ENCODE measurements at regions not wholly inside any gene's neighbourhood (a gene's known extent, or its start where the extent isn't known, plus 50 kb on each side); places are given as distances from the start of the nearest gene placed in this dataset.

DNA sequence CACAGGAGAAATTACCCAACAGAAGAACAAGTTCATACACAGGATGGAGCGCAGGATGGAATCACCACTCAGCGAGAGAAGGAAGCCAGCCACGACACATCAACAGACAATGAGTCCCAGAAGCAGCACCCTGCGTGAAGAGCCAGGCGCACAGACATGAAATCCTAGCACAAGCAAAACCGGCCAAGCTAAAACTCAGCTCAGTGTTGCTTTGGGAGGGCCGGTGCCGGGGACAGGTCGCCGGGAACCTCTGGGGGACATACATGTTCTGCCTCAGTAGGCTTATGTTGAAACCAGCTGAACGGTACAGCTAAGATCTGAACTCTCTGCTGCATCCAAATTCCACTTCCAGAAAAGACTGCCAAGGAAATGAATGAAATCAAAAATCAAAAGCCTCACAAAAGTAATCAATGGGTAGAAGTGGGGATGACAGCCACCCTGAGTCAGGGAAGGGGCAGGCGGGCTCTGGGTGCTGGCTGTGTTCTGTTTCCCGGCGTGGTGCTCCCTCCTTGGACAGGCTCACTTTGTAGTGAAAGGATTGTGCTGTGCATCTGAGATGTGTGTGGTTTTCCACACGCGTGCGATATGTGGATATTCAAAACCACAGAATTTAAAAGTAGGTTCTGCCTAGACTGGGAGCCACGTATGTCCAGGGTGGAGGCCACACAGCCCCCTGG, 114.7 kb downstream of the PDGFA start:
- Histone ChIP-seq H3K27me3 (peaks cover 0 to 52% (median 40%) of the 10 kb centered on the region in 7 donors), H3K36me3 (no peaks in the 10 kb centered on the region), H3K9me3 (peaks cover 0 to 3% (median 0%) of the 10 kb centered on the region in 11 donors), H3K4me1 (no peaks in the 10 kb centered on the region), H3K4me3 (no peak overlapping the region), H3K27ac (no peak overlapping the region)
- intact Hi-C loops (cut with DNase I), result no loop called here
- ATAC-seq, result no peak
- TF ChIP-seq, protein P1, sequence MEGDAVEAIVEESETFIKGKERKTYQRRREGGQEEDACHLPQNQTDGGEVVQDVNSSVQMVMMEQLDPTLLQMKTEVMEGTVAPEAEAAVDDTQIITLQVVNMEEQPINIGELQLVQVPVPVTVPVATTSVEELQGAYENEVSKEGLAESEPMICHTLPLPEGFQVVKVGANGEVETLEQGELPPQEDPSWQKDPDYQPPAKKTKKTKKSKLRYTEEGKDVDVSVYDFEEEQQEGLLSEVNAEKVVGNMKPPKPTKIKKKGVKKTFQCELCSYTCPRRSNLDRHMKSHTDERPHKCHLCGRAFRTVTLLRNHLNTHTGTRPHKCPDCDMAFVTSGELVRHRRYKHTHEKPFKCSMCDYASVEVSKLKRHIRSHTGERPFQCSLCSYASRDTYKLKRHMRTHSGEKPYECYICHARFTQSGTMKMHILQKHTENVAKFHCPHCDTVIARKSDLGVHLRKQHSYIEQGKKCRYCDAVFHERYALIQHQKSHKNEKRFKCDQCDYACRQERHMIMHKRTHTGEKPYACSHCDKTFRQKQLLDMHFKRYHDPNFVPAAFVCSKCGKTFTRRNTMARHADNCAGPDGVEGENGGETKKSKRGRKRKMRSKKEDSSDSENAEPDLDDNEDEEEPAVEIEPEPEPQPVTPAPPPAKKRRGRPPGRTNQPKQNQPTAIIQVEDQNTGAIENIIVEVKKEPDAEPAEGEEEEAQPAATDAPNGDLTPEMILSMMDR (IDR thresholded peaks at IDR 0.05), result no peak
- 87 to 88% methylated on average over 18 of the region's 18 CpGs for WGBS, 2 donors
- DNase-seq, result no peak

DNA sequence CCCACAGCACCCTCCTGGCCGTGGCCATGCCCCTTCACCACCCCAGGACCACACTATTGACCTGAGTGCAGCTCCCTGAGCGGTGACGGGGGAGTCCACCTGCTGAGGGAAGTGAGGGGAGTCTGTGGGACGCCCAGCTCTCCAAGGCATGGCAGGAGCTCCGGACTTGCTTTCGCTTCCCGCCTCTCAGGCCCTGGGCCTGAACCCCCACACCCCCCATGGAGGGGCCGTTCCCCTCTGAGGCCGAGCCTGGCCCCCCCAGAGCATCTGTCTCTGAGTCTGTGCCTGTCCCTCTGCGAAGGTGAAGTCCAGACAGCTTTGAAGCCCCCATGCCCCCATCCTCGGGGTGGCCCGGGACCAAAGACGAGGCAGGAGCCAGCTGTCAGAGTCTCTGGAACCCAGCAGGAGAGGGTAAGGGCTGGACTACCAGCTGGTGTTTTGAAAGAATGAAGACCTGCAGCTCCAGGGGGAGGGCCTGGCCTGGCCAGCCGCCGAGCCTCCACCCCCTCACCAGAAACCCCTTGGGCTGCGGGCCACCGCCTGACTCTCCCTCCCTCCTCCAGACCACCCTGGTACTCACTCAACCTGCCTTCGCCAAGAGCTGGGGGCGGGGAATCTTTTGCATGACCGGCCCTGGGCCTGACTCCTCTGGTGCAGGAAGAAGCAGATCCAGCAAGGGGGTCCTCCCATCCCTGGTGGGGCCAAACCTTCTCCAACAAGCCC, 114.0 kb downstream of the PDGFA start:
- no peaks in the 10 kb centered on the region for H3K9me3 ChIP-seq
- intact Hi-C loops (cut with DNase I), result no loop called here
- no peaks in the 10 kb centered on the region for H3K4me1 ChIP-seq
- H3K4me3 ChIP-seq, result no peak overlapping the region
- H3K36me3 ChIP-seq, result no peaks in the 10 kb centered on the region
- DNase-seq (no peak), ATAC-seq (no peak)
- H3K27me3 ChIP-seq, result peaks cover 0 to 54% (median 45%) of the 10 kb centered on the region in 7 donors
- TF ChIP-seq, protein P1 (IDR thresholded peaks at IDR 0.05), result no peak
- no peak overlapping the region for H3K27ac ChIP-seq
- WGBS, 2 donors, result 51 to 52% methylated on average over 20 of the region's 20 CpGs

DNA sequence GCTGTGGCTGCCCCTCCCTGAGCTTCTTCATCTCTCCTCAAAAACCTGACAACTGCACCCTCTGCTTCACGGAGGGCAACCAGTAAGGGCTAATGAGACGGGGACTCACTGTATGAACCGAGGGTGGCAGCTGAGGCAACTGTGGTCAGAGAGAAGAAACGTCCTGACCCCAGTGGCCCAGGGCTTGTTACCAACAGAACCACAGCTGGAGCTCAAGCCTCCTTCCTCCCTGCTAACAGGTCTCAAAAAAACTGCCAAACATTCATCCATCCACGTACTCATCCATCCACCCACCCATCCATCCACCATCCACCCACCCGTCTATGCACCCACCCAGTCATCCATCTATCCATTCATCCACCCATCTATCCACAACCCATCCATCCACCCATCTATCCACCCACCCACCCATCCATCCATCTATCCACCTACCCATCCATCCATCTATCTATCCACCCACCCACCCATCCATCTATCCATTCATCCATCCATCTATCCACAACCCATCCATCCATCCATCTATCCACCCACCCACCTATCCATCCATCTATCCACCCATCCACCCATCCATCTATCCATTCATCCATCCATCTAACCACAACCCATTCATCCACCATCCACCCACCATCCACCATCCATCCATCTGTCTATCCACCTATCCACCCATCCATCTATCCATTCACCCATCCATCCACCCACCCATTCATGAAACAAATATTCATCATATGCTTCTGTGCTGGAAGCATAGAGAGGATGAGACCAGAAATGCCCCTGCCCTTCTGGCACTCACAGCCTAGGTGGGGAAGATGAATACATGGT, 111.7 kb downstream of the PDGFA start:
- ATAC-seq (no peak), DNase-seq (no peak)
- Histone ChIP-seq H3K27ac (no peak overlapping the region), H3K4me3 (no peak overlapping the region), H3K4me1 (no peaks in the 10 kb centered on the region), H3K27me3 (peaks cover 0 to 52% (median 43%) of the 10 kb centered on the region in 7 donors), H3K36me3 (no peaks in the 10 kb centered on the region), H3K9me3 (no peaks in the 10 kb centered on the region)
- TF ChIP-seq, protein P1 (IDR thresholded peaks at IDR 0.05), result no peak
- 71 to 80% methylated on average over 6 of the region's 6 CpGs for WGBS, 2 donors
- intact Hi-C loops (cut with DNase I), result no loop called here

DNA sequence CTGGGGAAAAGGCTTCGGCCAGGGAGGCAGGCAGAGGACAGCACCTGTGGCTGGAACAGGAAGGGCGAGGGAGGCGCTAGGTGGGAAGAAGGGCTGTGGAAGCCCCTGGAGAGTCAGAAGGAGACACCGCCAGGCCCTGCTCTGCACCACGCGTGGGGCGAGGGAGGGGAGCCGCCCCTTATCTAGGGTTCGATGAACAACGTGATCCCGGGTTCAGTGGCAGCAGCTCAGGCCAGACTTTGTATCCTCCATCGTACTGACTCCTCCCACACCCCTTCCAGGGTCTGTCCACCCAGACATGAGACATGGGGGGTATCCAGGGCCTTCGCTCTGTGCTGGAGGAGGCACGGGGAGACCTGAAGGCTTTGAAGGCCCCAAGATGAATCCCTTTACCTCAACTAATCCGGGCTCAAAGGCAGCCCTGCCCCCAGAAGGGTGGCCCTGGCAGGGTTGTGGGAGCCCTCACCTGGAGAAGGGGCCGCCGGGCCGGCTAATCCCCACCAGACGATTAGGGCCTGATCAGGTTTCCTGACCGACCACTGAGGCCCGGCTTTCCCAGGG, 110.8 kb downstream of the PDGFA start:
- WGBS, 2 donors, result 69 to 77% methylated on average over 21 of the region's 21 CpGs
- H3K4me3 ChIP-seq, result no peak overlapping the region
- ATAC-seq, result no peak
- no peak overlapping the region for H3K27ac ChIP-seq
- H3K36me3 ChIP-seq, result no peaks in the 10 kb centered on the region
- no peaks in the 10 kb centered on the region for H3K4me1 ChIP-seq
- no peaks in the 10 kb centered on the region for H3K9me3 ChIP-seq
- H3K27me3 ChIP-seq, result peaks cover 0 to 52% (median 43%) of the 10 kb centered on the region in 7 donors
- intact Hi-C loops (cut with DNase I), result no loop called here
- DNase-seq, result no peak
- TF ChIP-seq, protein P1 (IDR thresholded peaks at IDR 0.05), result no peak

Measured in heart right ventricle (tissue), 16 donors.